SKM-1 treated with dmso at 0.1 percent for 144 hours (cell line): ENCODE measurements at regions not wholly inside any gene's neighbourhood (a gene's known extent, or its start where the extent isn't known, plus 50 kb on each side); places are given as distances from the start of the nearest gene placed in this dataset.
"Not testable (repeated sequence)": the region's sequence is repeated elsewhere in the genome, so short reads cannot be mapped to it uniquely, and the experiment has no call there.

Experiments
- DNase-seq: peaks from one replicate; lab custom pipeline; 2025; ENCODE audit not compliant: unreplicated experiment; lab: John Stamatoyannopoulos, UW

DNA sequence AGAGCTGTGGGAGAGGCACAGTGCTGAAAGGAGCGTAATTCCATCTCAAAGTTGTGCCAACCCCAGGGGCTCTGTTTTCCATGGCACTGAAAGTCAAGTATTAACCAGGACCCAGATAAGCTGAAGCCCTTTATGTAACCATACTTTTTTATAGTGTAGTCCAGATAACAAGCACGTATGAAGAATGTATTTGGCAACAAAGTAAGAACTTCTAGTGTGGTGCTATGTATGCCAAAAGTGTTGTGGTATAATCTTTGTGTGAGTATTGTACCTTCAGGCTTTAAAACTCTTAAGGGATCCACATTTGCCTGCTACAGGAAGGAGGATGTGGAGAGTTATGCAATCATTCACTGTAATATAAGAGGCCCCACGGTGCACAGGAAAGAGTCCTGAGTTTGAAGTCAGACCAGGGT, 129.4 kb downstream of the IBTK start:
- peak; percentile 68 for DNase-seq

DNA sequence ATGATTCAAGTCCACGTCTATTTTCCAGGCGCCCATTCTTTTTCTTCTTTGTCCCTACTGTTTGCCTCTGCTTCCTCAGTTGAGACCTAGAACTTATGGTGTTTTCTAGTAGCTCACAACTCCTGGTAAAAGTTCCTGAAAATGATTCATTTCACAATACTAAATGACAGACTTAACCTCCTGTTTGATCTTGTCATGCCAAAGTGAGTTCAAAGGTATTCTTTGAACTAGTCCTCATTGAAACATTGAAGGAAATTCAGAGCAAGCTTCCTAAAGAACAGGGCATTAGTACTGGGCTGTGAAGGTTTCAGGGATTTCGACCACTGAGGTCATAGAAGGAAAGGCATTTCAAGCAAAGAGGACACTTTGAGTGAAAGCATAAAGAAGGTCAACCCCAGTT, 132.8 kb downstream of the IBTK start:
- DNase-seq, result no peak

DNA sequence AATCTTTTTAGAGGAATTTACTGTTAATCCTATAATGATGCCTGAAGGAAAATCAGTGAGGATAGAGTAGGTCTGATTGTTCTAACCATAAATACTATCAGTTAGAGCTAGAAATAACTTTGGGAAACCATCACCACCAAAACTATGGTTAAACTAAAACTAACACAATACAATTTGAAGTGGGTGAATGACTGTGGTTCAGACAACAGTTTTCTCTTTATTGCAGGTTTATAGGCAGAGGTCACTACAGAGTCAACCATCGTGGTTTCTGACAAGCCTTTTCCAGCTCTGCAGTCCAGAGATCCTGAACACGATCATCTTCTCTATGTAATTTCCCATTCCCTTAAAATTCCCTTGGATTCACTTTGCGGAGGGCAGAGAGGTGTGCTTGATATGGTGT, 134.3 kb downstream of the IBTK start:
- DNase-seq, result no peak

DNA sequence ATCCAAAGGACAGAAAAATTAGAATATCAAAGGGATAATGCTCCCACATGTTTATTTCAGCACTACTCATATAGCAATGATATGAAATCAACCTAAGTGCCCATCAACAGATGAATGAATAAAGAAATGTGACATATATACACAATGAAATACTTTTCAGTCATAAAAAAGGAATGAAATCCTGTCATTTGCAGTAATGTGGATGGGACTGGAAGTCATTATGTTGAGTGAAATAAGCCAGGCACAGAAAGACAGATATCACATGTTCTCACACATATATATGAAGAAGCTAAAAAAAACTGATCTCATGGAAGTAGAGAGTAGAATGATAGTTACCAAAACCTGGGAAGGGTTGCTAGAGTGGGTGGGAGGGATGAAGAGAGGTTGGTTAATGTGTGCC, 135.7 kb downstream of the IBTK start:
- DNase-seq, result no peak

GRCh38 chr6:82111114-82111513, 136.4 kb downstream of the IBTK start:
- DNase-seq, result no peak

GRCh38 chr6:82103171-82103570, 144.4 kb downstream of the IBTK start:
- DNase-seq, result not testable (repeated sequence)

DNA sequence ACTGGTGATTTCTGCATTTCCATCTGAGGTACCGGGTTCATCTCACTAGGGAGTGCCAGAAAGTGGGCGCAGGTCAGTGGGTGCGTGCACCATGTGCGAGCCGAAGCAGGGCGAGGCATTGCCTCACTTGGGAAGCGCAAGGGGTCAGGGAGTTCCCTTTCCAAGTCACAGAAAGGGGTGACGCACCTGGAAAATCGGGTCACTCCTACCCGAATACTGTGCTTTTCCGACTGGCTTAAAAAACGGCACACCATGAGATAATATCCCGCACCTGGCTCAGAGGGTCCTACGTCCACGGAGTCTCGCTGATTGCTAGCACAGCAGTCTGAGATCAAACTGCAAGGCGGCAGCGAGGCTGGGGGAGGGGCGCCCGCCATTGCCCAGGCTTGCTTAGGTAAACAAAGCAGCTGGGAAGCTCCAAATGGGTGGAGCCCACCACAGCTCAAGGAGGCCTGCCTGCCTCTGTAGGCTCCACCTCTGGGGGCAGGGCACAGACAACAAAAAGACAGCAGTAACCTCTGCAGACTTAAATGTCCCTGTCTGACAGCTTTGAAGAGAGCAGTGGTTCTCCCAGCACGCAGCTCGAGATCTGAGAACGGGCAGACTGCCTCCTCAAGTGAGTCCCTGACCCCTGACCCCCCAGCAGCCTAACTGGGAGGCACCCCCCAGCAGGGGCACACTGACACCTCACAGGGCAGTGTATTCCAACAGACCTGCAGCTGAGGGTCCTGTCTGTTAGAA, 146.0 kb downstream of the IBTK start:
- not testable (repeated sequence) for DNase-seq

DNA sequence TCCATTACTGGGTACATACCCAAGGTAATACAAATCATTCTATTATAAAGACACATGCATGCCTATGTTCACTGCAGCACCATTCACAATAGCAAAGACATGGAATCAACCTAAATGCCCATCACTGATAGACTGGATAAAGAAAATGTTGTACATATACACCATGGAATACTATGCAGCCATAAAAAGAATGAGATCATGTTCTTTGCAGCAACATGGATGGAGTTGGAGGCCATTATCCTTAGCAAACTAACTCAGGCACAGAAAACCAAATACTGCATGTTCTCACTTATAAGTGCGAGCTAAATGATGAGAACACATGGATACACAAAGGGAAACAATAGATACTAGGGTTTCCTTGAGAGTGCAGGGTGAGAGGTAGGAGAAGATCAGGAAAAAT, 146.8 kb downstream of the IBTK start:
- not testable (repeated sequence) for DNase-seq

- no peak for DNase-seq
Measured at GRCh38 chr6:82097676-82098075, 149.9 kb downstream of the IBTK start.

GRCh38 chr6:82095091-82095490, 152.5 kb downstream of the IBTK start:
- peak; percentile 10 for DNase-seq

- no peak for DNase-seq
Measured at GRCh38 chr6:82094166-82094806, 153.3 kb downstream of the IBTK start.

GRCh38 chr6:82088978-82089771, 158.4 kb downstream of the IBTK start:
- DNase-seq, result no peak

DNA sequence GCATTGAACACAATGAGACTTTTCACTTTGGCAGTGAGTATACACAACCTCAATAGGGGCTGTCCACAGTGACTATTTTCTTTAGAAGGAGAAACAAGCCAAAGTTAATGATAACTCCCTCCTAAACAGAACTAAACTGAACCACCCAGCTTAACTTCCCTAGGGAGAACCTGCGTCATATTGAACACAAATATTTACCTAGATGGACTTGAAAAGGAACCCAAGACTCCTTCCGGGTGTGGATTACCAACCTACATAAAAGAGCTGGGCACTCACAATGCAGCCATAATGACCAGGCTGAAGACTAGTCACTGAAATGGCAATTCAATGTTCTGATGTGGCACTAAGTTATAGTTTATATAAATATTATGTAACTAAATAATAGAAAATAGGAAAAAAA, 160.6 kb downstream of the IBTK start:
- no peak for DNase-seq

DNA sequence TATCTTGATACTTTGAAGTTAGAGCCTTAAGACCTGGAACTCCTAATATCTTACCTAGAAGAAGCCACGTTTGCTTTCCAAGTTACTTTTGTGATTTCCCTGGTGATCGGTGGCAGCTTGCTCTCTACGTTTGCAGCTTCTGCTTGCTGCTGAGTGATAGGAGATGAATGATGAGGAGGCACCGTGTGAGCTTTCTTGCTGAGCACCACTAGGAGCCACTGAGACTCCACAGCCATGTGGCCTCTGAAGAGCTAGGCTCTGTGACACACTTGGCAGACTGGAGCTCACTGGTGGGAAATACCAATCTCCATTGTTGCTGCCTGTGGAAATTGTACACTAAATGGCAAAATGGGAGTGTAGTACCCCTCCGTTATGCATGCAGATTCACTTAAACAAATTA, 161.8 kb downstream of the IBTK start:
- DNase-seq, result no peak

GRCh38 chr6:82084324-82084920, 163.1 kb downstream of the IBTK start:
- DNase-seq, result no peak

GRCh38 chr6:82083646-82084045, 163.9 kb downstream of the IBTK start:
- DNase-seq, result no peak

GRCh38 chr6:82080767-82081166, 166.8 kb downstream of the IBTK start:
- no peak for DNase-seq

- DNase-seq, result no peak
Measured at GRCh38 chr6:82078286-82078908, 169.1 kb downstream of the IBTK start.

DNA sequence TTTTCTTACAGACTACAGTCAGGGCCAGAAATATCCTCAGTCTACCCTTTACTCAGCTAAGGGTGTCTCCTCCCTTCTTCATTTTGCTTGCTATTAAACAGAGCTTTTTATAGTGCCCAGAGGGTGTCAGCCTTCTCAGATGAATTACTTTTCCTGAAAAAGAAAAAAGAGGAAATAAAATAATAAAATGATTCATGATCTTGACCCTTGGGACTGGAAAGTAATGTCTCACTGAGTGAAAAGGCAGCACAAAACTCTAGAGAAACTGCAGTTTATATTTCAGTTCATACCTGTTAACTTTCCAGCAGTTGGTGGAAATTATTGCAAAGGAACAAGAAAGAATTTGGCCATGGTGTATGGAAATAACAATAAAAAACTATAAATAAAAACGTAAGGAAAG, 170.6 kb downstream of the IBTK start:
- DNase-seq, result no peak

DNA sequence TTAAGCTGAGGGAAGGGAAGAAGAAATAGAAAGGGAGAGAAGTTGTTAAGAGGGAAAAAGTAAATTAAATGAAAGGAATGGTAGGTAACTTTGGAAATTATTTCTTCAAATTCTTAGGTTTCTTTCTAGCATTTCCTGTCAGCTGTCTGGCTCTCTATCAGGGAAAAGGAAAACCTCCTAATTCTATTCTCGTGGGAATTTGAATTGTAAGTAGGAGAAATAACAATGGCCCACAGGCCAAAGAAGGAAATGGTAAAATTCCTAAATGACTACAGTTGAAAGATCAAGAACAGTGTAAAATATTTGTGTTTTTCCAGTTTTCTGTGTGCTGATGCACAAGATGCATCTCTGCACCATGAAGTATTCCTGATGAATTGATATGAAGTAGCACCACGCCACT, 173.0 kb downstream of the IBTK start:
- DNase-seq, result no peak

DNA sequence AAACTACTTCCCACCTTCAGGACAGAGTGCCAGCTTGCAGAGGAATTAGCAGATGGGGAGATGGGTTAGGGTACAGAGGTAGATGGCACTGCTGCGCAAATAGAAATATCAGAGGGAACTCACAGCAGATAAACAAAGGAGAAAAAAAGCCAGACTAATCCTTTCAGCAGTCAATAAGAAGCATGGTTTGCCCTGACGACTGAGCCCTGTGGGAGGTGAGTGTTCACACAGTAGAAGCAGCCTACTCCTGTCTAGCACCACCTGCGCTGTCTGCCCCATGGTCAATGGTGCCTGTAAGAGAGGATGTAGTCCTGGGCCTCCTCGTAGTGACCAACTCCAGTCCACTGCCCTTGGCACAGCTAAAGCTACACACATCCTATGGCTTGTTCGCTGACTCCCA, 174.1 kb downstream of the IBTK start:
- no peak for DNase-seq
